ENCODE measurements at regions not wholly inside any gene's neighbourhood (a gene's known extent, or its start where the extent isn't known, plus 50 kb on each side); places are given as distances from the start of the nearest gene placed in this dataset.

DNA sequence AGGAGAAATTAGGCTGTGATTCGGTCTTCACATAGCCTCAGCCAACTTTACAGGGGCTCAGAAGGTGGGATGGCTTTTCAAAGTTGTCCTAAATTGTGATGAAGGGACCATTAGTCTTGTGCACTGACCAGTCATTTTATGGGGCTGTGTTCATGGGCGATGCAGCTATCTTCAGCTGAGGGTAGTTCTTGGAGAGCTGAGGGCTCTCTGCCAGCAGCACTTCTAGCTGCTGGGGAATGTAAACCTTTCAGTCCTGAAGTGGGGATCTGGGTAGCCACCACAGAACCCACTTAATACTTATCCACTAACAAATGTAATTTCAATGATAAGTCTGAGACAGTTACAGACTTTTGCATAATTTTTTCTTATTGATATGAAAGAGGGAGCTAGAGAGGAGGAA, 270.6 kb downstream of the AEBP2 start:
- TF ChIP-seq POLR2A (IDR thresholded peaks at IDR 0.05; ENCODE audit: low read depth, low read length) (no peak), POLR2AphosphoS5 (IDR thresholded peaks at IDR 0.05; ENCODE audit: low read depth, low read length) (no peak), SPI1 (IDR thresholded peaks at IDR 0.05; ENCODE audit: low read depth, low read length) (no peak)

Measured in GM12891 (cell line).